Lung (tissue), 11 donors: ENCODE measurements at regions not wholly inside any gene's neighbourhood (a gene's known extent, or its start where the extent isn't known, plus 50 kb on each side); places are given as distances from the start of the nearest gene placed in this dataset.

Source experiments
- ATAC-seq: fragments of 200-7000 bp; cut with Tn5 transposase; one replicate; pipeline ENCODE4 v1.9.1; 2020; ENCODE audit warnings: moderate number of reproducible peaks; ENCODE audit not compliant: insufficient read depth, low FRiP score
- DNase-seq, 3 donors: peaks; one replicate each; pipeline ENCODE4 v3.0.0-alpha.2; 2013 to 2017
- H3K27ac ChIP-seq, 2 donors: one replicate each; pipeline ENCODE4 v1.5.1; 2013; ENCODE audit warnings: mild to moderate bottlenecking in 2 of 2, moderate library complexity in 2 of 2, control low read depth in 1 of 2, inconsistent platforms in 1 of 2, low read depth in 1 of 2, low read length in 1 of 2
- H3K27me3 ChIP-seq, 3 donors: one replicate each; pipeline ENCODE4 v1.5.1; 2013; ENCODE audit warnings: low read length in 2 of 3; ENCODE audit not compliant: control insufficient read depth in 3 of 3, insufficient read depth in 3 of 3
- H3K36me3 ChIP-seq, 4 donors: one replicate each; pipeline ENCODE4 v1.5.1; 2013; ENCODE audit warnings: low read length in 4 of 4, mild to moderate bottlenecking in 1 of 4, moderate library complexity in 1 of 4; ENCODE audit not compliant: control insufficient read depth in 4 of 4, insufficient read depth in 4 of 4
- H3K4me1 ChIP-seq, 5 donors: one replicate each; pipeline ENCODE4 v1.5.1; 2013; ENCODE audit warnings: low read length in 5 of 5, mild to moderate bottlenecking in 2 of 5, moderate library complexity in 1 of 5; ENCODE audit not compliant: control insufficient read depth in 5 of 5, insufficient read depth in 5 of 5
- H3K4me3 ChIP-seq: one replicate; pipeline ENCODE4 v1.5.1; 2013; ENCODE audit warnings: mild to moderate bottlenecking, control low read depth, moderate library complexity
- H3K9ac ChIP-seq, 2 donors: one replicate each; pipeline ENCODE4 v1.5.1; 2013; ENCODE audit warnings: low read length in 2 of 2, control low read depth in 1 of 2; ENCODE audit not compliant: insufficient read depth in 1 of 2
- H3K9me3 ChIP-seq, 4 donors: one replicate each; pipeline ENCODE4 v1.5.1; 2013; ENCODE audit warnings: low read length in 3 of 4, mild to moderate bottlenecking in 1 of 4, moderate library complexity in 1 of 4; ENCODE audit not compliant: control insufficient read depth in 4 of 4, insufficient read depth in 3 of 4
- CTCF ChIP-seq: IDR thresholded peaks from 2 replicates; pipeline ENCODE4 v1.5.1; 2012; ENCODE audit warnings: mild to moderate bottlenecking; ENCODE audit errors: control extremely low read depth, extremely low read depth
- WGBS, 2 donors: extraction: QIAGEN DNeasy Blood & Tissue Kit; methylation state at CpG; one replicate each; pipeline ENCODE4 v1.1.7; 2013; 5-methylcytosine and 5-hydroxymethylcytosine counted together
- donor health status: control.
- donor health status: control.
- donor health status: Bipolar disorder and iron deficiency.
- donor health status: healthy.
- donor health status: DM: yes; HTN: yes; CAD: no.

GRCh38 chr5:28703651-28704260 is 1665.4 kb upstream of the CDH9 start:
- H3K4me1 ChIP-seq = no peaks in the 10 kb centered on the region
- no peaks in the 10 kb centered on the region for H3K27me3 ChIP-seq
- no peak overlapping the region for H3K27ac ChIP-seq
- H3K4me3 ChIP-seq = no peak overlapping the region
- H3K36me3 ChIP-seq = no peaks in the 10 kb centered on the region
- DNase-seq (no peak), ATAC-seq (no peak)
- WGBS, 2 donors = 63 to 73% methylated on average over 1 of the region's 1 CpG
- H3K9me3 ChIP-seq = no peaks in the 10 kb centered on the region
- TF ChIP-seq CTCF = no peak
- H3K9ac ChIP-seq = no peak overlapping the region

- no peak for TF ChIP-seq CTCF
- H3K9me3 ChIP-seq = no peaks in the 10 kb centered on the region
- H3K36me3 ChIP-seq = no peaks in the 10 kb centered on the region
- no peak overlapping the region for H3K9ac ChIP-seq
- no peaks in the 10 kb centered on the region for H3K27me3 ChIP-seq
- DNase-seq (no peak), ATAC-seq (no peak)
- no peak overlapping the region for H3K27ac ChIP-seq
- H3K4me3 ChIP-seq = no peak overlapping the region
- no peaks in the 10 kb centered on the region for H3K4me1 ChIP-seq
Observed at GRCh38 chr5:28691526-28691925, 1653.1 kb upstream of the CDH9 start.

GRCh38 chr5:28685794-28686193 is 1647.4 kb upstream of the CDH9 start:
- H3K27me3 ChIP-seq = no peaks in the 10 kb centered on the region
- no peaks in the 10 kb centered on the region for H3K36me3 ChIP-seq
- DNase-seq (no peak), ATAC-seq (no peak)
- H3K27ac ChIP-seq = no peak overlapping the region
- H3K9me3 ChIP-seq = no peaks in the 10 kb centered on the region
- WGBS, 2 donors = 70 to 78% methylated on average over 6 of the region's 6 CpGs
- no peak overlapping the region for H3K4me3 ChIP-seq
- H3K9ac ChIP-seq = no peak overlapping the region
- H3K4me1 ChIP-seq = no peaks in the 10 kb centered on the region
- TF ChIP-seq CTCF = no peak

GRCh38 chr5:28678899-28679298 is 1640.5 kb upstream of the CDH9 start:
- DNase-seq (no peak), ATAC-seq (no peak)
- Histone ChIP-seq H3K4me1 (no peaks in the 10 kb centered on the region), H3K9ac (no peak overlapping the region), H3K27me3 (no peaks in the 10 kb centered on the region), H3K9me3 (no peaks in the 10 kb centered on the region), H3K4me3 (no peak overlapping the region), H3K27ac (no peak overlapping the region), H3K36me3 (no peaks in the 10 kb centered on the region)
- TF ChIP-seq CTCF = no peak
